ENCODE measurements at regions not wholly inside any gene's neighbourhood (a gene's known extent, or its start where the extent isn't known, plus 50 kb on each side); places are given as distances from the start of the nearest gene placed in this dataset.

GRCh38 chr2:180077295-180077906 lies 70.3 kb upstream of the CWC22 start:
- no peak for DNase-seq

GRCh38 chr2:180075870-180076269 lies 68.8 kb upstream of the CWC22 start:
- no peak for DNase-seq

GRCh38 chr2:180071797-180072196 lies 64.7 kb upstream of the CWC22 start:
- no peak for DNase-seq

- DNase-seq, result no peak
These were observed 56.5 kb upstream of the CWC22 start for GRCh38 chr2:180063494-180064092.

- no peak for DNase-seq
These were observed 55.1 kb upstream of the CWC22 start for GRCh38 chr2:180062178-180062577.

- DNase-seq, result no peak
These were observed 54.4 kb upstream of the CWC22 start for GRCh38 chr2:180061546-180061945.

GRCh38 chr2:180061085-180061484 lies 54.0 kb upstream of the CWC22 start:
- DNase-seq, result no peak

GRCh38 chr2:180058993-180059392 lies 51.9 kb upstream of the CWC22 start:
- DNase-seq, result no peak

- DNase-seq, result no peak
These were observed 50.8 kb upstream of the CWC22 start for GRCh38 chr2:180057706-180058412.
